ENCODE measurements at regions not wholly inside any gene's neighbourhood (a gene's known extent, or its start where the extent isn't known, plus 50 kb on each side); places are given as distances from the start of the nearest gene placed in this dataset.

- TF ChIP-seq CTCF (IDR thresholded peaks at IDR 0.05) (no peak), POLR2A (IDR thresholded peaks at IDR 0.05) (no peak)
- intact Hi-C loops (cut with DNase I) = no loop called here
- DNase-seq = peak in 1 of 4 donors; percentile 29
- Histone ChIP-seq H3K4me1 (peaks cover 39% of the 10 kb centered on the region), H3K4me3 (no peak overlapping the region), H3K36me3 (replicated peaks in 1 of 2; ENCODE audit: insufficient read depth in 1 of 2, low read depth in 2 of 2) (no peaks in the 10 kb centered on the region), H3K9me3 (no peaks in the 10 kb centered on the region), H3K27ac (peak overlapping the region in 3 of 4 donors; percentile 39 to 69 (median 63)), H3K27me3 (no peaks in the 10 kb centered on the region)
- 40 to 47% methylated on average over 5 of the region's 5 CpGs for WGBS, 2 donors
- ATAC-seq = peak; percentile 34
These were observed 78.2 kb downstream of the PHLDA1 start for GRCh38 chr12:75953312-75953906.

- intact Hi-C loops (cut with DNase I) = no loop called here
- H3K36me3 ChIP-seq (replicated peaks in 1 of 2; ENCODE audit: insufficient read depth in 1 of 2, low read depth in 2 of 2) = no peaks in the 10 kb centered on the region
- no peaks in the 10 kb centered on the region for H3K27me3 ChIP-seq
- peak overlapping the region in 2 of 4 donors; percentile 63 to 69 for H3K27ac ChIP-seq
- no peak for TF ChIP-seq CTCF (IDR thresholded peaks at IDR 0.05)
- TF ChIP-seq POLR2A (IDR thresholded peaks at IDR 0.05) = no peak
- WGBS, 2 donors = 44 to 51% methylated on average over 4 of the region's 4 CpGs
- DNase-seq = no peak
- peak; percentile 59 for ATAC-seq
- peaks cover 38% of the 10 kb centered on the region for H3K4me1 ChIP-seq
- H3K4me3 ChIP-seq = no peak overlapping the region
- no peaks in the 10 kb centered on the region for H3K9me3 ChIP-seq
These were observed 79.9 kb downstream of the PHLDA1 start for GRCh38 chr12:75951399-75952278.

GRCh38 chr12:75947156-75947723 lies 84.3 kb downstream of the PHLDA1 start:
- intact Hi-C loops (cut with DNase I) = no loop called here
- Histone ChIP-seq H3K36me3 (replicated peaks in 1 of 2; ENCODE audit: insufficient read depth in 1 of 2, low read depth in 2 of 2) (no peaks in the 10 kb centered on the region), H3K27ac (no peak overlapping the region), H3K9me3 (no peaks in the 10 kb centered on the region), H3K27me3 (no peaks in the 10 kb centered on the region), H3K4me3 (no peak overlapping the region), H3K4me1 (peaks cover 32% of the 10 kb centered on the region)
- ATAC-seq (no peak), DNase-seq (no peak)
- TF ChIP-seq POLR2A (IDR thresholded peaks at IDR 0.05) (no peak), CTCF (IDR thresholded peaks at IDR 0.05) (no peak)
- 96% methylated on average over 4 of the region's 4 CpGs for WGBS, 2 donors

- ATAC-seq = no peak
- Histone ChIP-seq H3K4me3 (no peak overlapping the region), H3K4me1 (peaks cover 16% of the 10 kb centered on the region), H3K27ac (no peak overlapping the region), H3K27me3 (no peaks in the 10 kb centered on the region), H3K36me3 (replicated peaks in 1 of 2; ENCODE audit: insufficient read depth in 1 of 2, low read depth in 2 of 2) (no peaks in the 10 kb centered on the region), H3K9me3 (no peaks in the 10 kb centered on the region)
- TF ChIP-seq CTCF (IDR thresholded peaks at IDR 0.05) (no peak), POLR2A (IDR thresholded peaks at IDR 0.05) (no peak)
- no peak for DNase-seq
- intact Hi-C loops (cut with DNase I) = no loop called here
- 90 to 97% methylated on average over 4 of the region's 4 CpGs for WGBS, 2 donors
These were observed 86.0 kb downstream of the PHLDA1 start for GRCh38 chr12:75945581-75945980.

Measured in body of pancreas (tissue), 4 donors.